ENCODE measurements at regions not wholly inside any gene's neighbourhood (a gene's known extent, or its start where the extent isn't known, plus 50 kb on each side); places are given as distances from the start of the nearest gene placed in this dataset.

DNA sequence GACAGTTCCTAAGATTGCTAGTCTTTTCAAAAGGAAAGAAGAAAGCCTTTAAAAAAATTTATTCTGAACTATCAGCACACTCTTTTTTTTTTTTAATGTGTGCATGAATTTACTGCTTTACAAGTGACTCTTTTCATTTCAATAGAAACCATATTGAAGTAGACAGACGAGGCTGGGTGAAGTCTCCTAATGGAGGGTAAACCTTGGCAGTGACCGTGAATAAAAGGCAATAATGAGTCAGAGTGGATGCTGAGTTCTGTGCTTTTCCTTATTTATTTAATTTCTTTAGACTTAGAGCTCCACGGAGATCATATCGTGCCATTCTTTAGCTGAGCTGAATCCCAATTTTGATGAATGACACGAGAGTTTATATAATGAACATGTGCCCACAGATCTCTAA lies 196.9 kb downstream of the PRL start:
- TF ChIP-seq TAF1 (IDR thresholded peaks at IDR 0.05; ENCODE audit: low read depth) (no peak), CEBPB (IDR thresholded peaks at IDR 0.05) (no peak), CREB1 (IDR thresholded peaks at IDR 0.05; ENCODE audit: low read depth) (no peak), NFIC (IDR thresholded peaks at IDR 0.05) (no peak), RAD21 (IDR thresholded peaks at IDR 0.05; ENCODE audit: low read depth) (no peak), TEAD4 (IDR thresholded peaks at IDR 0.05) (no peak), USF1 (IDR thresholded peaks at IDR 0.05) (no peak), REST (IDR thresholded peaks at IDR 0.05; ENCODE audit: low read depth) (no peak), YY1 (IDR thresholded peaks at IDR 0.05; ENCODE audit: low read depth) (no peak), ZBTB7A (IDR thresholded peaks at IDR 0.05; ENCODE audit: low read depth) (no peak), EP300 (IDR thresholded peaks at IDR 0.05; ENCODE audit: borderline replicate concordance) (no peak), FOXM1 (IDR thresholded peaks at IDR 0.05; ENCODE audit: borderline replicate concordance, low read depth) (no peak), EGR1 (IDR thresholded peaks at IDR 0.05) (no peak), TCF12 (IDR thresholded peaks at IDR 0.05; ENCODE audit: low read depth) (no peak)
- TF ChIP-seq, protein P1, sequence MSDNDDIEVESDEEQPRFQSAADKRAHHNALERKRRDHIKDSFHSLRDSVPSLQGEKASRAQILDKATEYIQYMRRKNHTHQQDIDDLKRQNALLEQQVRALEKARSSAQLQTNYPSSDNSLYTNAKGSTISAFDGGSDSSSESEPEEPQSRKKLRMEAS (IDR thresholded peaks at IDR 0.05), result no peak

GRCh38 chr6:22101163-22101562 lies 195.7 kb downstream of the PRL start:
- TF ChIP-seq, protein P1 (IDR thresholded peaks at IDR 0.05), result no peak
- TF ChIP-seq YY1 (IDR thresholded peaks at IDR 0.05; ENCODE audit: low read depth) (no peak), REST (IDR thresholded peaks at IDR 0.05; ENCODE audit: low read depth) (no peak), USF1 (IDR thresholded peaks at IDR 0.05) (no peak), TAF1 (IDR thresholded peaks at IDR 0.05; ENCODE audit: low read depth) (no peak), RAD21 (IDR thresholded peaks at IDR 0.05; ENCODE audit: low read depth) (no peak), CREB1 (IDR thresholded peaks at IDR 0.05; ENCODE audit: low read depth) (no peak), TEAD4 (IDR thresholded peaks at IDR 0.05) (no peak), TCF12 (IDR thresholded peaks at IDR 0.05; ENCODE audit: low read depth) (no peak), FOXM1 (IDR thresholded peaks at IDR 0.05; ENCODE audit: borderline replicate concordance, low read depth) (no peak), EGR1 (IDR thresholded peaks at IDR 0.05) (no peak), NFIC (IDR thresholded peaks at IDR 0.05) (no peak), EP300 (IDR thresholded peaks at IDR 0.05; ENCODE audit: borderline replicate concordance) (no peak)

DNA sequence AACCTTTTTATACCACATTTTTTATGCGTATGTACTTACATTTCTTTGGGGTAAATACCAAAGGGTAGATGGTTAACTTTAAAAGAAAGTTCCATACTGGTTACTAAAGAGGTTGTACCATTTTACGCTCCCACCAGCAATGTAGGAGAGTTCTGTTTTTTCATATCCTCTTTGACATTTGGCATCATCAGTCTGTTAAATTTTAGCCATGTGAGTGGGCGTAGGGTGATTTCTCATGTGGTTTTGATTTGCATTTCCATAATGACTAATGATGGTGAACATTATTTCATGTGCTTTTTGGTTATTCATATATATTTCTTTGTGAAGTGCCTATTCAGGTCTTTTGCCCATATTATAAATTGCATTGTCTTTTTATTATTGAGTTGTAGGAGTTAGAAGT lies 194.2 kb downstream of the PRL start:
- TF ChIP-seq EP300 (IDR thresholded peaks at IDR 0.05; ENCODE audit: borderline replicate concordance) (no peak), TAF1 (IDR thresholded peaks at IDR 0.05; ENCODE audit: low read depth) (no peak), ZBTB7A (IDR thresholded peaks at IDR 0.05; ENCODE audit: low read depth) (no peak), RAD21 (IDR thresholded peaks at IDR 0.05; ENCODE audit: low read depth) (no peak), REST (IDR thresholded peaks at IDR 0.05; ENCODE audit: low read depth) (no peak), NFIC (IDR thresholded peaks at IDR 0.05) (no peak), YY1 (IDR thresholded peaks at IDR 0.05; ENCODE audit: low read depth) (no peak), CEBPB (IDR thresholded peaks at IDR 0.05) (no peak), EGR1 (IDR thresholded peaks at IDR 0.05) (no peak), TEAD4 (IDR thresholded peaks at IDR 0.05) (no peak), TCF12 (IDR thresholded peaks at IDR 0.05; ENCODE audit: low read depth) (no peak), FOXM1 (IDR thresholded peaks at IDR 0.05; ENCODE audit: borderline replicate concordance, low read depth) (no peak), CREB1 (IDR thresholded peaks at IDR 0.05; ENCODE audit: low read depth) (no peak), USF1 (IDR thresholded peaks at IDR 0.05) (no peak)
- TF ChIP-seq, protein P1 (IDR thresholded peaks at IDR 0.05), result no peak

DNA sequence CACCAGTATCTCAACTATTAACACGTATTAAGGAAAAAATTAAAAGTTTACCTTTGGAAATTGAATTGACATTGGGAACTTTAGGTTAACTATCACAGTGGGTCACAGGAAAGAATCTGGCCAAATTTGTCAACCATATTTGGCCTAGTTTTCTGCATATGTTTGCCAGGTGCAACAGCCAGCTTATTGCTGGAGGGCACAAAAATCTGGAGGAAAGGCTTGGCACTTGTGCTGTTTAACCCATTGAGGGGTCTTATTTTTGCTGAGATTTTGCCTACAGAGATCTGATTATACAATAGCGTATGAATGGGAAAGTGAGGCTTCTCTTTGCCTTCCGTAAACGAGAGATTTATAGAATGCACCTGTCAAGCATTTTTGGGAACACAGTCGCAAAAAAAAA lies 190.4 kb downstream of the PRL start:
- TF ChIP-seq USF1 (IDR thresholded peaks at IDR 0.05) (no peak), TCF12 (IDR thresholded peaks at IDR 0.05; ENCODE audit: low read depth) (no peak), ZBTB7A (IDR thresholded peaks at IDR 0.05; ENCODE audit: low read depth) (no peak), NFIC (IDR thresholded peaks at IDR 0.05) (no peak), FOXM1 (IDR thresholded peaks at IDR 0.05; ENCODE audit: borderline replicate concordance, low read depth) (no peak), REST (IDR thresholded peaks at IDR 0.05; ENCODE audit: low read depth) (no peak), CREB1 (IDR thresholded peaks at IDR 0.05; ENCODE audit: low read depth) (no peak), CEBPB (IDR thresholded peaks at IDR 0.05) (no peak), YY1 (IDR thresholded peaks at IDR 0.05; ENCODE audit: low read depth) (no peak), RAD21 (IDR thresholded peaks at IDR 0.05; ENCODE audit: low read depth) (no peak), EP300 (IDR thresholded peaks at IDR 0.05; ENCODE audit: borderline replicate concordance) (no peak), TAF1 (IDR thresholded peaks at IDR 0.05; ENCODE audit: low read depth) (no peak), TEAD4 (IDR thresholded peaks at IDR 0.05) (no peak), EGR1 (IDR thresholded peaks at IDR 0.05) (no peak)
- TF ChIP-seq, protein P1 (IDR thresholded peaks at IDR 0.05), result no peak
